Pancreas (tissue), 10 donors: ENCODE measurements at regions not wholly inside any gene's neighbourhood (a gene's known extent, or its start where the extent isn't known, plus 50 kb on each side); places are given as distances from the start of the nearest gene placed in this dataset.

Experiments
- ATAC-seq, 4 donors: fragments of 200-7000 bp; cut with Tn5 transposase; one replicate each; pipeline versions ENCODE4 v1.8.0 to v1.9.1; 2020; ENCODE audit warnings: mild to moderate bottlenecking in 4 of 4, moderate library complexity in 4 of 4
- DNase-seq, 6 donors: peaks; one replicate each; pipeline ENCODE4 v3.0.0-alpha.2; 2020
- FAIRE-seq: peaks from 2 replicates; lab custom pipeline; 2012; peaks lifted over from hg19 to GRCh38; lab: Jason Lieb, UNC
- H3K27ac ChIP-seq, 4 donors: fragments of 200-600 bp; sonication (generic); 1 replicate in 3 of 4; 2 replicates in 1 of 4; pipeline versions ENCODE4 v1.5.0 to v1.8.0; 2020
- H3K27me3 ChIP-seq, 4 donors: fragments of 200-600 bp; one replicate each; pipeline ENCODE4 v1.8.0; 2021
- H3K36me3 ChIP-seq, 3 donors: fragments of 200-600 bp; sonication (generic) in 1 of 3; one replicate each; pipeline versions ENCODE4 v1.5.0 to v1.8.0; 2020 to 2021
- H3K4me1 ChIP-seq, 3 donors: fragments of 200-600 bp; one replicate each; pipeline ENCODE4 v1.8.0; 2021
- H3K4me3 ChIP-seq, 4 donors: fragments of 200-600 bp; sonication (generic) in 2 of 4; one replicate each; pipeline versions ENCODE4 v1.5.0 to v1.8.0; 2020 to 2021
- H3K9me3 ChIP-seq, 4 donors: fragments of 200-600 bp; one replicate each; pipeline ENCODE4 v1.8.0; 2021
- CTCF ChIP-seq, 4 donors: fragments of 200-600 bp; sonication (generic) in 3 of 4; IDR thresholded peaks; one replicate each; pipeline versions ENCODE4 v1.5.0 to v1.8.0; 2021; ENCODE audit warnings: antibody characterized with exemption in 4 of 4
- WGBS, 2 donors: extraction: QIAGEN DNeasy Blood & Tissue Kit; methylation state at CpG; one replicate each; pipeline ENCODE4 v1.1.7; 2013; 5-methylcytosine and 5-hydroxymethylcytosine counted together
- intact Hi-C, 3 donors: fragments of 100-400 bp; cut with DNase I; formaldehyde crosslinking; loops; one replicate each; pipeline versions ENCODE4 v1.11.1 to v1.14.2; 2022
- donor health status: healthy with polysubstance abuse.
- donor health status: DM: no; HTN: no; CAD: no; lungs with moderate emphysema.
- donor health status: DM: no; HTN: no; CAD: no.
- donor health status: control.
- donor health status: control.
- donor health status: Bipolar disorder and iron deficiency.
- donor health status: DM: yes; HTN: yes; CAD: no.
- donor health status: DM: no; HTN: no; CAD: no.
- donor health status: DM: no; HTN: no; CAD: no.
- donor health status: DM: yes; HTN: yes; CAD: no.

GRCh38 chr20:43287637-43288036 is 97.9 kb upstream of the PTPRT start:
- TF ChIP-seq CTCF (IDR thresholded peaks at IDR 0.05): no peak
- ATAC-seq (no peak), DNase-seq (no peak), FAIRE-seq (no peak)
- no peaks in the 10 kb centered on the region for H3K9me3 ChIP-seq
- H3K27ac ChIP-seq: no peak overlapping the region
- H3K27me3 ChIP-seq: peaks cover 0 to 5% (median 0%) of the 10 kb centered on the region in 4 donors
- intact Hi-C loops: no loop called here
- WGBS, 2 donors: 52 to 56% methylated on average over 2 of the region's 2 CpGs
- H3K36me3 ChIP-seq: no peaks in the 10 kb centered on the region
- no peak overlapping the region for H3K4me3 ChIP-seq
- no peaks in the 10 kb centered on the region for H3K4me1 ChIP-seq

GRCh38 chr20:43285170-43285569 is 95.5 kb upstream of the PTPRT start:
- Histone ChIP-seq H3K27me3 (peaks cover 0 to 5% (median 0%) of the 10 kb centered on the region in 4 donors), H3K4me3 (no peak overlapping the region), H3K4me1 (no peaks in the 10 kb centered on the region), H3K9me3 (no peaks in the 10 kb centered on the region), H3K27ac (no peak overlapping the region), H3K36me3 (no peaks in the 10 kb centered on the region)
- no peak for ATAC-seq
- intact Hi-C loops: no loop called here
- 70 to 80% methylated on average over 3 of the region's 3 CpGs for WGBS, 2 donors
- FAIRE-seq: no peak
- TF ChIP-seq CTCF (IDR thresholded peaks at IDR 0.05): no peak
- no peak for DNase-seq

GRCh38 chr20:43284486-43284885 is 94.8 kb upstream of the PTPRT start:
- FAIRE-seq (no peak), ATAC-seq (no peak), DNase-seq (no peak)
- TF ChIP-seq CTCF (IDR thresholded peaks at IDR 0.05): no peak
- intact Hi-C loops: no loop called here
- Histone ChIP-seq H3K27me3 (peaks cover 0 to 5% (median 0%) of the 10 kb centered on the region in 4 donors), H3K9me3 (no peaks in the 10 kb centered on the region), H3K4me3 (no peak overlapping the region), H3K36me3 (no peaks in the 10 kb centered on the region), H3K4me1 (no peaks in the 10 kb centered on the region), H3K27ac (no peak overlapping the region)
- 80% methylated on average over 2 of the region's 2 CpGs for WGBS, 2 donors

GRCh38 chr20:43283126-43283525 is 93.4 kb upstream of the PTPRT start:
- ATAC-seq (no peak), FAIRE-seq (no peak), DNase-seq (no peak)
- H3K27ac ChIP-seq: no peak overlapping the region
- peaks cover 0 to 5% (median 0%) of the 10 kb centered on the region in 4 donors for H3K27me3 ChIP-seq
- TF ChIP-seq CTCF (IDR thresholded peaks at IDR 0.05): no peak
- no peaks in the 10 kb centered on the region for H3K36me3 ChIP-seq
- H3K4me1 ChIP-seq: no peaks in the 10 kb centered on the region
- intact Hi-C loops: no loop called here
- no peak overlapping the region for H3K4me3 ChIP-seq
- 73 to 77% methylated on average over 2 of the region's 2 CpGs for WGBS, 2 donors
- no peaks in the 10 kb centered on the region for H3K9me3 ChIP-seq

- no peak for TF ChIP-seq CTCF (IDR thresholded peaks at IDR 0.05)
- WGBS, 2 donors: 15 to 17% methylated on average over 5 of the region's 5 CpGs
- Histone ChIP-seq H3K9me3 (no peaks in the 10 kb centered on the region), H3K36me3 (no peaks in the 10 kb centered on the region), H3K27me3 (no peaks in the 10 kb centered on the region), H3K4me1 (no peaks in the 10 kb centered on the region), H3K4me3 (no peak overlapping the region), H3K27ac (no peak overlapping the region)
- DNase-seq (no peak), FAIRE-seq (no peak), ATAC-seq (no peak)
- intact Hi-C loops: no loop called here
Observed at GRCh38 chr20:43271980-43272379, 82.3 kb upstream of the PTPRT start.
